ENCODE measurements at regions not wholly inside any gene's neighbourhood (a gene's known extent, or its start where the extent isn't known, plus 50 kb on each side); places are given as distances from the start of the nearest gene placed in this dataset.

DNA sequence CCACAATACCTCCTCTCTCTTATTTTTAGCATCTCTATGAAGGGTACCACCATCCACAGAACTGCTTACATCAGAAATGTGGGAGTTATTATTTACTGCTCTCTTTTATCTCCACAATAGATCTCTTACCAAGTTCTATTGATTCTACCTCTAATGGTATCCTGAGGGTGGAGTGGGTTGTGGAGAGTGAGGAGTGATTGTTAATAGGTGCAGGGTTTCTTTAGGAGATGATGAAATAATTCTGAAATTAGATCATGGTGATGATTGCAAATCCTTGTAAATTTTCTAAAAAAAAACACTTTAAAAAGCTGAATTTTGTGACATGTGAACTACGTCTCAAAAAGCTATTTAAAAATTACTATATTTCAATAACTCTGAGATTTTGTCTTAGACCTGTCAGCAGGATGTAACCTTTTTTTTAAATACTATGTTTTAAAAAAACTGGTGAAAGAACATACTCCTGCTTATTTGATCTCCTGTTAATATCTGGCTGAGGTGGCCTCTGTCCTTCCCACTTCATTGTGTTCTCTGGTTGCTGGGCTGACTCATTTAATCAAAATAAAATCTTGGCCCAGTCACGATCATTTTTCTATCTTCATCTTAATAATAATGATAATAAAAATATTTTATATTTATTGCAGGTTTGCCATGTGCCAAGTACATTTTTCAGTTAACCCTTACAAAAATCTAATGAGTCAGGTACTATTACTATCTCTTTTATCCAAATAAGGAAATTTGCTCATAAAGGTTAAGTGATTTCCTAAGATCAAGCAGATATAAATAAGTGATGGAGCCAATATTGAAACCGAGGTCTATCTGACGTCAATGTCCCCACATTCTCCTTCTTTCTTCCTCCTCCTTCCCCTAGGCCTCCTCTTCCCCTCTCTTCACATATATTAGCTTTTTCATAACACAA, 73.5 kb downstream of the GLUD2 start:
- H3K4me1 ChIP-seq (ENCODE audit: insufficient read depth): no peaks in the 10 kb centered on the region
- DNase-seq (ENCODE audit: low spot score): no peak
- H3K27ac ChIP-seq: no peak overlapping the region
- no peak overlapping the region for H2AFZ ChIP-seq
- H3K9me3 ChIP-seq (ENCODE audit: low read depth): no peaks in the 10 kb centered on the region
- H4K20me1 ChIP-seq (ENCODE audit: insufficient read depth, poor library complexity, severe bottlenecking): no peaks in the 10 kb centered on the region
- no peak overlapping the region for H3K4me2 ChIP-seq
- no peak overlapping the region for H3K4me3 ChIP-seq
- WGBS (ENCODE audit: low lambda C conversion rate, missing lambda C conversion rate): 74% methylated on average over 4 of the region's 4 CpGs
- no peaks in the 10 kb centered on the region for H3K79me2 ChIP-seq
- TF ChIP-seq EZH2phosphoT487 (IDR thresholded peaks at IDR 0.05; ENCODE audit: low read depth, severe bottlenecking, unreplicated experiment): no peak
- TF ChIP-seq, protein P1, sequence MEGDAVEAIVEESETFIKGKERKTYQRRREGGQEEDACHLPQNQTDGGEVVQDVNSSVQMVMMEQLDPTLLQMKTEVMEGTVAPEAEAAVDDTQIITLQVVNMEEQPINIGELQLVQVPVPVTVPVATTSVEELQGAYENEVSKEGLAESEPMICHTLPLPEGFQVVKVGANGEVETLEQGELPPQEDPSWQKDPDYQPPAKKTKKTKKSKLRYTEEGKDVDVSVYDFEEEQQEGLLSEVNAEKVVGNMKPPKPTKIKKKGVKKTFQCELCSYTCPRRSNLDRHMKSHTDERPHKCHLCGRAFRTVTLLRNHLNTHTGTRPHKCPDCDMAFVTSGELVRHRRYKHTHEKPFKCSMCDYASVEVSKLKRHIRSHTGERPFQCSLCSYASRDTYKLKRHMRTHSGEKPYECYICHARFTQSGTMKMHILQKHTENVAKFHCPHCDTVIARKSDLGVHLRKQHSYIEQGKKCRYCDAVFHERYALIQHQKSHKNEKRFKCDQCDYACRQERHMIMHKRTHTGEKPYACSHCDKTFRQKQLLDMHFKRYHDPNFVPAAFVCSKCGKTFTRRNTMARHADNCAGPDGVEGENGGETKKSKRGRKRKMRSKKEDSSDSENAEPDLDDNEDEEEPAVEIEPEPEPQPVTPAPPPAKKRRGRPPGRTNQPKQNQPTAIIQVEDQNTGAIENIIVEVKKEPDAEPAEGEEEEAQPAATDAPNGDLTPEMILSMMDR (IDR thresholded peaks at IDR 0.05; ENCODE audit: poor library complexity): no peak
- no peak for TF ChIP-seq EZH2 (IDR thresholded peaks at IDR 0.05; ENCODE audit: borderline replicate concordance)
- H3K9me2 ChIP-seq (replicated peaks; ENCODE audit: insufficient read depth): no peaks in the 10 kb centered on the region
- no peaks in the 10 kb centered on the region for H3K27me3 ChIP-seq
- H3K36me3 ChIP-seq (replicated peaks; ENCODE audit: insufficient read depth, low read depth): no peaks in the 10 kb centered on the region

DNA sequence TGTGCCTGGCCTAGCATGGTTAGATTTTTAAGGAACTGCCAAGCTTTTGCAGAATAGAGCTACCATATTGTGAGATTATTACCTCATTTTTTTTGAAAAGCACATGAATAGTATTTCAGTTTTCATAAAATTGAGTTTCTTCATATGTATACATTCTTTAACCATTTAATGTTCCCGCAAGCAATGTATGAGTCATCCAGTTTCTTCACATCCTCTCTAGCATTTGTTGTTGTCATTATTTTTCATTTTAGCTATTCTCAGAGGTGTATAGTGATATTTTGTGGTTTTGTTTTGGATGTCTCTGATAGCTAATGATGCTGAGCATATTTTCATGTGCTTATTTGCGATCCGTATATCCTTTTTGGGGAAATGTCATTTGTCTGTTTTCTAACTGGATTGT, 74.9 kb downstream of the GLUD2 start:
- H3K4me3 ChIP-seq: no peak overlapping the region
- TF ChIP-seq EZH2phosphoT487 (IDR thresholded peaks at IDR 0.05; ENCODE audit: low read depth, severe bottlenecking, unreplicated experiment) (no peak), EZH2 (IDR thresholded peaks at IDR 0.05; ENCODE audit: borderline replicate concordance) (no peak)
- TF ChIP-seq, protein P1 (IDR thresholded peaks at IDR 0.05; ENCODE audit: poor library complexity): no peak
- H3K36me3 ChIP-seq (replicated peaks; ENCODE audit: insufficient read depth, low read depth): no peaks in the 10 kb centered on the region
- H3K27me3 ChIP-seq: no peaks in the 10 kb centered on the region
- 92% methylated on average over 3 of the region's 3 CpGs for WGBS (ENCODE audit: low lambda C conversion rate, missing lambda C conversion rate)
- H3K4me1 ChIP-seq (ENCODE audit: insufficient read depth): no peaks in the 10 kb centered on the region
- no peaks in the 10 kb centered on the region for H4K20me1 ChIP-seq (ENCODE audit: insufficient read depth, poor library complexity, severe bottlenecking)
- H2AFZ ChIP-seq: no peak overlapping the region
- no peak overlapping the region for H3K27ac ChIP-seq
- no peak for DNase-seq (ENCODE audit: low spot score)
- no peaks in the 10 kb centered on the region for H3K9me2 ChIP-seq (replicated peaks; ENCODE audit: insufficient read depth)
- no peaks in the 10 kb centered on the region for H3K9me3 ChIP-seq (ENCODE audit: low read depth)
- H3K4me2 ChIP-seq: no peak overlapping the region
- no peaks in the 10 kb centered on the region for H3K79me2 ChIP-seq

DNA sequence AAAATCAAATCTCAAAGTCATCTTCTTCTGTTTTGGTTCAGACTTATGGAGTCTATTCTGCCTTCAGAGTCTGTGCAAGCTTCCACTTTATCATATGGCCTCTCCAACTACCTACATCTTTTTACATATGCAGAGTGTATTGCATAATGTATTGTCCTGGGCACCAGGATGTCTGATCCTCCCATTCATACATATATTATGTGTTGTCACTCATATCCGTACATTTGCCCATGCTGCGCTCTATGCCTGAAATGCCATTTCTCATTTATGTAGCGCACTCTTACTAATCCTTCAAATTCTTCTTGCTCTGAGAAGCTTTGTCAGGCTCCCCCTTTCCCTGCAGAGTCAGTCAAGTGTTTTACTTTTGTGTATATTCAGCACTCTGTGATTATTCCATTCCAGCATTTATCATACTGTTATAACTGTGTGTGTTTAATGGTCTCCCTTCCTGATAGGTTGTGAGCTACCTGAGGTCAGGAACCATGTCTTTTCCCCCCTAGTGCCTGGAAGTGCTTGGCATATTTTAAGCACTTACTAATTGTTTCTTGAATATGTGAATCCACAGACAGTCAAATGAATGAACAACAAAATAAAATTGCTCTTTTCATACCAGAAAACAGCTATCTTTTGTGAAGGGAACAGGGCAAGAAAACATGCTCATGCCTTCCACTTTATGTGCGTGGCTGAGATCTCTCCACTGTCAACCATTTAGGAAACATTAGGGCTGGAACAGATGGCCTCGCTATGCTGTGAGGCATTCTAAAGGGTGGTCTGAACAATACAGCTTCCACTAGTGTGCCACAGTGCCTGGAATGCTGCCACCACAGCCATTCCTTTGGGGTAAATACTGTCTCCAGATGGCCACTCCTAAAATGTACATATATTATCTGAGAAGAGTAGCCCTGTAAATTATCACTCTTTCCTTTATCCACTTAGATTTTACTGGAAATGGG, 81.8 kb downstream of the GLUD2 start:
- Histone ChIP-seq H3K79me2 (no peaks in the 10 kb centered on the region), H2AFZ (no peak overlapping the region), H3K4me2 (no peak overlapping the region), H3K27me3 (no peaks in the 10 kb centered on the region), H3K36me3 (replicated peaks; ENCODE audit: insufficient read depth, low read depth) (no peaks in the 10 kb centered on the region), H4K20me1 (ENCODE audit: insufficient read depth, poor library complexity, severe bottlenecking) (no peaks in the 10 kb centered on the region), H3K4me1 (ENCODE audit: insufficient read depth) (no peaks in the 10 kb centered on the region), H3K9me2 (replicated peaks; ENCODE audit: insufficient read depth) (no peaks in the 10 kb centered on the region), H3K9me3 (ENCODE audit: low read depth) (no peaks in the 10 kb centered on the region), H3K27ac (no peak overlapping the region), H3K4me3 (no peak overlapping the region)
- TF ChIP-seq, protein P1 (IDR thresholded peaks at IDR 0.05; ENCODE audit: poor library complexity): no peak
- TF ChIP-seq EZH2 (IDR thresholded peaks at IDR 0.05; ENCODE audit: borderline replicate concordance) (no peak), EZH2phosphoT487 (IDR thresholded peaks at IDR 0.05; ENCODE audit: low read depth, severe bottlenecking, unreplicated experiment) (no peak)
- WGBS (ENCODE audit: low lambda C conversion rate, missing lambda C conversion rate): 79% methylated on average over 5 of the region's 5 CpGs
- no peak for DNase-seq (ENCODE audit: low spot score)

Measured in hepatocyte (in vitro differentiated cells).